ENCODE measurements at regions not wholly inside any gene's neighbourhood (a gene's known extent, or its start where the extent isn't known, plus 50 kb on each side); places are given as distances from the start of the nearest gene placed in this dataset.

- TF ChIP-seq CTCF (IDR thresholded peaks at IDR 0.05; ENCODE audit: insufficient read depth, low read length, poor library complexity, severe bottlenecking) (no peak), EZH2phosphoT487 (conservative IDR thresholded peaks at IDR 0.05; ENCODE audit: low read length) (no peak)
Measured at GRCh38 chr2:56040189-56040588, 116.6 kb upstream of the EFEMP1 start.
